HG02623 (cell line): ENCODE measurements at regions not wholly inside any gene's neighbourhood (a gene's known extent, or its start where the extent isn't known, plus 50 kb on each side); places are given as distances from the start of the nearest gene placed in this dataset.

Source experiments
- ATAC-seq: cut with Tn5 transposase; IDR thresholded peaks from one replicate; pipeline ENCODE4 v1.9.1; 2021; ENCODE audit warnings: moderate library complexity; ENCODE audit not compliant: unreplicated experiment

DNA sequence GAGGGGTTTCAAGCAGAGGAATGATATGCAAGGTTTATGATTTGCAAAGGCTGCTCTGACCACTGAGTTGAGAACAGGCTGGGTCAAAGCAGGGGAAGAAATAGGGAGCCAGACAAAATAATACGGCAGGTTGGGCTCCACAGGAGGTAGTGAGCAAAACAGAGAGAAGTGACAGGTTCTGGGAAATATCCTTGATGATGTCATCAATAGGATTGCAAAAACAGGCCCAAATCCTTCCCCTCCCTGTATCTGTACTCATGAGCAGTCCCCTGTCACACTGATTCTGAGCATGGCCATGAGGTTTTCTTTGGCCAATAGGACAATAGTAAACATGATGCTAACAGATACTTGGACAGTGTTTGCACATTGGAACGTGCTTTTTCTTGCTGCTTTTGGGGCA is 471.8 kb upstream of the BRINP1 start:
- no peak for ATAC-seq

GRCh38 chr9:119839888-119840287 is 470.7 kb upstream of the BRINP1 start:
- no peak for ATAC-seq

DNA sequence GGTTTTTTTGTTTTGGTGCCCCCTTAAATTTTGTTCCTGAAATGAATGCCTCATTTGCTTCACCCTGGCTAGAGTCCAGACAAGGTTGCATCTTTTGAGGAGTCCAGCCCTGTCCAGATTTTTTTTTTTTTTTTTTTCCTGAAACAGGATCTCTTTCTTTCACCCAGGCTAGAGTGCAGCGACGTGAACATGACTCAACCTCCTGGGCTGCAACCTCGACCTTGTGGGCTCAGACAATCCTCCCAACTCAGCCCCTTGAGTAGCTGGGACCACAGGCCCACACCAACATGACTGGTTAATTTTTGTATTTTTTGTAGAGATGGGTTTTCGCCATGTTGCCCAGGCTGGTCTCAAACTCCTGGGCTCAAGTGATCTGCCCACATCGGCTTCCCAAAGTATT is 469.0 kb upstream of the BRINP1 start:
- no peak for ATAC-seq

DNA sequence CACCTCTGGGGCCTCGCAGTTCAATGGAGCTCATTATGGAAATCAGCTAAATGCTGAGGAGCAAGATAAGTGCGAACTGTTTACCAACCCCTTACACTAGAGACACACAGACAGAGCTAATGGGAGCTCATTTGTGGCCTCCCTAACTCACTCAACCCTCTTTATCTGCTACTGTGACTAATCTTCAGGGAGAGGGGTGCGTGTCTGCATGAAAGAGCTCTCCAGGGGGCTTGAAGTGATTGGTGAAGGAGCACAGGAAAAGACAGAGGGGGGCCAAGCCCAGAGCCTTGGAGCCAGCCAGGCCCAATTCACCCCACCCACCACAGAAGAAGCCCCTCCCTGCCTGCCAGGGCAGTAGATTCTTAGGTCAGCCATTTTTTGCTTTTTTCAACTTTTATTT is 466.8 kb upstream of the BRINP1 start:
- ATAC-seq = no peak

GRCh38 chr9:119834064-119834620 is 464.9 kb upstream of the BRINP1 start:
- ATAC-seq = no peak

DNA sequence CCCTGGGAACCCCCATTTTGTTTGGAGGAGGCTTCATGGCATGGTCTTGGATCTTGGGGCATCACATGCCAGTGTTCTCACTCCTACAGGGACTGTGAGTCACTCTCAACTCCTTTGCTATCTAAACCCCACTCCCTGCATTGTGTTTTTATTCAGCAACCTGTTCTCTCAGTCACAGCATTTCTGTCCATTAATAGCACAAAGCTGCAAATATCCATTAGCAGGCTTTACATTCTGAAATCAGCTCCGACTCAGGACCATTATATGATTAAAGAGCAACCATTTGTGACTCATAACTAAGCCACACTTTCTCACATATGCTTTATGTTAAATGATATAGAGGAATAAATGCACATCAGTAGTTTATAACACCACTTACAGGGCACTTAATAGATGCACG is 462.1 kb upstream of the BRINP1 start:
- no peak for ATAC-seq

DNA sequence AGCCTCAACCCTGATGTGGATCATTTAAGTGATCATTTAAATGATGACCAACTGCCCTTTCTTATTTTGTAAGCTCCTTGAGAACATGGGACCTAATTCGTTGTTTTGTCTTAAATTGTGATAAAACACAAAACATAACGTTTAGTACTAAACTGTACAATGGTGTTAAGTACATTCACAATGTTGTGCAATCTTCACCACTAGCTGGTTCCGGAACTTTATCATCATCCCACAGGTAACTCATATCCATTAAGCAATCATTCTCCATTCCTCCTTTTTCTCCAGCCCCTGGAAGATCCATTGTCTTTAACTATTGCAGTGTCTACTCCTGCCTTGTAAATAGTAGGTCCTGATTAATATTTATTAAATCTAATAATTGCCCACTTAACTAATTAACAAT is 460.5 kb upstream of the BRINP1 start:
- ATAC-seq = no peak

- no peak for ATAC-seq
Measured at GRCh38 chr9:119829186-119829585, 460.0 kb upstream of the BRINP1 start.

DNA sequence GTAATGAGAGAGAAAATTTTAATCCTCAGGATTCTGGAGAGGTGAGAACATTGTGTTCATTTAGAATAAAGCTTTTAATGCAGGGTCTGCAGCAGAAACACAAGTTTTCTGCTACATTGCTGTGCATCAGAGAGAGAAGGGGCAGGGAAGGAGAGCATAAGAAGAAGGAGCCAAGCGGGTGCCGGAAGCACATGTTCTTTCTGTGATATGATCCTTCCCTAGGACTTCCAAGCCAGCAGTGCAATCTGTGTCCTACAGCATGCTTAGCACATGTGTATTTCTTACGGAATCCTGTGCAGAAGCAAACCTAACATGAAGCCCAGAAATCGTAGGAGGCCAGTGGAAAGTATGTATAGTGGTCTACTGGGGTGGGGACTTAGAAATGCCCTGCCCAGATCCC is 458.3 kb upstream of the BRINP1 start:
- no peak for ATAC-seq

DNA sequence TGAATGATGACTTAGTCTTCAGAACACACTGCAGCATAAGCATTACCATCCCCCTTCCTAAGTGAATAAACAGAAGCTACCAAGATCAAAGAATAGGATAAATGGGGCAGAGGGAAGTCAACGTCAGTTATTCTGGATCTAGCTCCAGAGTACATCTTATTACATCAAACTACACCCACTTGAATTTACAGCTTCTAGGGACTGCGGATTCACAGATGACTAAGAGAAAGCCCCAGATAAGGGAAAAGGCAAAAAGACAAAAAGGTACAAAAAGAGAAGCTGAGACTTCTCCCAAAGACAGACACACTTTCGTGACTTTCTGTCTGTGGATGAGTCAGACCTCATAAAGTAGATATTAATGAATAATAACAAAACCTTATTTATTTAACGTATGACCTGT is 457.9 kb upstream of the BRINP1 start:
- ATAC-seq = no peak

GRCh38 chr9:119818726-119819435 is 449.6 kb upstream of the BRINP1 start:
- no peak for ATAC-seq

DNA sequence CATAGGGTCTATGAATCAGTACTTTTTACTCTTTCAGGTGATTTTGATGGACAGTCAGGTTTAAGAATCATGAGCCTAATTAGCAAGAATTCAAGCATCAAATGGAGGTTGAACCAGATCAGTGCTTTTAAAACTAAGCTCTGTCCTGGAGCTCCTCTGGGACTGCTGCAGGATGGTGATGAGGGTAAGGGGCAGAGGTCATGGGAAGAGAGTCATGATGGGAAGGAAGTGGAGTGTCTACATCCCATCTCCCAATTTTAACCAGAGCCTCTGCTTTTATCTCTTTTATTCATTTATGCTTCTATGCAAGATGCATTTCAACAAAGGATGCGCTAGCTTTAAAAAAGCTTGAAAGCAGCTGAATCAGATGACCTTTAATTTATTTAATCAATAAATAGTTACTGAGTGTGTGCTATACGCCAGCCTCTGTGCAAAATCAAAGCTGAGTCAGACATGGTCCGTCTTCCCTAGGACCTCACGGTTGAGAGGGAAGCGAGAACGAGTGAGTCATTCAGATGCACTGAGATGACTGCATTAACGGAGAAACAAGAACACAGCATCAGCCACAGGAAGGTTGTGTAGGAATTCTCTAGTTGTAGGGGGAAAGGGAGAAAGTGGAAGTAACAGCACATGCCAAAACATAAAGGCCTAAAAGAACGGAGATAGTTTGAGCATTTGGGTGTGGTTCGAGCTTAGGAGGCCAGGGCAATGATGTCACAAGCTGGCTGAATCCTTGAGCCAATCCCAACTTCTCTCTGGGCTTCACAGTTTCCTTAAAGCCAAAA is 441.6 kb upstream of the BRINP1 start:
- no peak for ATAC-seq

GRCh38 chr9:119803679-119804078 is 434.4 kb upstream of the BRINP1 start:
- ATAC-seq = no peak

DNA sequence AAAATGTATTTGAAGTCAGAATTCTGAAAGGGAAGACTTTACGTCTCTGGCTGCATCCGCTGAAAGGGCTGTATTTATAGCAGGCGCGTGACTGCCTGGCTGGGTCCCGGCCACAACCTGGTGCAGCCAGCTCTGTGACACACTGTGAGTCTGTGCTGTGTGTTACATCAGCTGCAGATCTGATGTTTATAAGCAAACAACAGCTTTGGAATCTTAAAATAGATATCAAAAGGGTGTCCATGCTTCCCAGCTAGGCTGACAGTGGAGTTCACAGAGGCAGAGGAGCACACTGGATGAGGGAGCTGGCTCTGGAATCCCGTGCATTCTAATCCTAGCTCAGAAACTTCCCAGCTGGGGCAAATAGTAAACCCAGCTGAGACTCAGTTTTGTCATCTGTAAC is 433.4 kb upstream of the BRINP1 start:
- no peak for ATAC-seq

DNA sequence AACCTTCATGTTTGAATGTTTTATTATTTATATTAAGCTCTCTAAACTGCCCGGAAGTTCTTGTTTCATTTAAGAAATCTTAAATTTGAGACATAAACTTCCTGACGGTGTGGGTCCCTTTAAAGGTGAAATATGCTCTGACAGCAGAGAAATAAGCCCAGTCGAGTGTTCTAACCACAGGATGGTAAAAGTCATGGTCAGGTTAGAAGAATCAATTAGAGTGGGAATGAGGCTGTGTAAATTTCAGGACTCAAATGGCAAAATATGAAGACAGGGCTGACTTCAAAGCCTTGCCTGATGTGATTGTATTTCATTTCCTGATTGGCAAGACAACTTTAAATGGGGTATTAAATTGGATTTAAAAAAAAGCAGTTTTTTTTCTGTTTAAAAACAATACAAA is 432.9 kb upstream of the BRINP1 start:
- no peak for ATAC-seq

DNA sequence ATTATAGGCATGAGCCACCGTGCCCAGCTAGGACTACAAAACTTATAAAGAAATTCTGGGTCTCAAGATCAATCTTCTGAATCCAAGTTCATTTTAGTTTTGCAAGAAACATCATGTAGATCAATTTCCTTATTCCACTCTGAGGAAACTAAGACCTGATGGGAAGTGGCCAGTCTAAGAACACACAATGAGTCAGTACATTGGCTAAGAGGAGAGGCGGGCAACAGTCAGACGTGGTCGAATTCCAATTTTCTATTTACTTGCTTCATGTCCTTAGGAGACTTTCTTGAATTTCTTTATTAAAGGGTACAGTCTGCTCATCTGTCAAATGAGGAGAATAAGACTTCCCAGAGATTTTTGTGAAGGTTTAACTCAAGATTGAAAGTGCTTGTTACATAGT is 432.1 kb upstream of the BRINP1 start:
- no peak for ATAC-seq

GRCh38 chr9:119795395-119795794 is 426.2 kb upstream of the BRINP1 start:
- no peak for ATAC-seq

DNA sequence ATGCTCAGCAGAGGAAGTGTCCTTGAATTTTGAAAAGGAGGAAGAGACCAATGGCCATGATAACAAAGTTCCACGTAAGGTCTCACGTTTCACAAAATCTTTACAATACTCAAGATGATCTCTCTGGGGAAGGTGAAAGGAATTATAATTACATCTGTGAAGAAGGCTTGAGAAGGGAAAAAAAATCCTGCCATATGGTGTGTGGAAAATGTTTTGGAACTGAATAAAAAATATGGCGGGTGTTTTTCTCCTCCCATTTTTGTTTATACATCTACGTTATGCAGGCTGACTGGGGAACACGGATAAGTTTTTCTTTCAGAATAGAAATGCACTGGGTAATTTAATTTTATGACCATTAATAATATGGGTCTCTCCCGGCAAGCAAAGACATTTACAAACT is 425.6 kb upstream of the BRINP1 start:
- no peak for ATAC-seq

GRCh38 chr9:119793218-119793617 is 424.0 kb upstream of the BRINP1 start:
- ATAC-seq = no peak

GRCh38 chr9:119792242-119792641 is 423.0 kb upstream of the BRINP1 start:
- peak; percentile 89 for ATAC-seq

DNA sequence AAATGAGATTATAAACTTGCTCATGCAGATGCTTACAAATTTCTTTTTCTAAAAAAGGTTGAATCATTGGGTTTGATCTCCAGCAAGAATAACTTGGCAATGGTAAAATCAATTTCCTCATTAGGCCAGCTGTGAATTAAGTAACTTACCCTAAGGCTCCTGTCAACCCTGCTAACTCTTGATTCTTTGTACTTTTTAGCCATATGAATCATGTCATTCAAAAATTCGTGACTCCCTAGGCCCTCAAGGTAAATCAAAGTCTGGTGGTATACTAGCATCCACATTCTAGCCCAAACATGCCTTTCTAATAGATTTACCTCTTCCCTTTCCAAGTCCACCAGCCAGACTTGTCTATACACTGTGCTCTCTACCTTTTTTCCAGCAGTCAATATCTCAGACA is 420.8 kb upstream of the BRINP1 start:
- ATAC-seq = no peak

GRCh38 chr9:119788921-119789320 is 419.7 kb upstream of the BRINP1 start:
- ATAC-seq = no peak
